ENCODE measurements at regions not wholly inside any gene's neighbourhood (a gene's known extent, or its start where the extent isn't known, plus 50 kb on each side); places are given as distances from the start of the nearest gene placed in this dataset.
A peak's percentile ranks its signal among the peaks of the same experiment; 100 is the strongest.

GRCh38 chr10:52465202-52465601 is 151.1 kb downstream of the DKK1 start:
- Histone ChIP-seq H3K4me3 (no peak overlapping the region), H3K27me3 (ENCODE audit: control insufficient read depth in 3 of 3, insufficient read depth in 3 of 3, low read length in 2 of 3) (no peaks in the 10 kb centered on the region), H3K27ac (ENCODE audit: low read depth in 1 of 2, low read length in 1 of 2) (no peak overlapping the region), H3K4me1 (ENCODE audit: control insufficient read depth in 5 of 5, insufficient read depth in 5 of 5, low read length in 5 of 5) (no peaks in the 10 kb centered on the region), H3K9ac (ENCODE audit: insufficient read depth in 1 of 2, low read length in 2 of 2) (no peak overlapping the region), H3K36me3 (ENCODE audit: control insufficient read depth in 4 of 4, insufficient read depth in 4 of 4, low read length in 4 of 4) (no peaks in the 10 kb centered on the region), H3K9me3 (ENCODE audit: control insufficient read depth in 4 of 4, insufficient read depth in 3 of 4, low read length in 3 of 4) (no peaks in the 10 kb centered on the region)
- ATAC-seq (ENCODE audit: insufficient read depth, low FRiP score), result no peak
- WGBS, 2 donors, result 62 to 77% methylated on average over 3 of the region's 3 CpGs
- no peak for TF ChIP-seq CTCF (IDR thresholded peaks at IDR 0.05; ENCODE audit: control extremely low read depth, extremely low read depth)
- DNase-seq, result no peak

GRCh38 chr10:52466464-52466863 is 152.4 kb downstream of the DKK1 start:
- no peaks in the 10 kb centered on the region for H3K9me3 ChIP-seq (ENCODE audit: control insufficient read depth in 4 of 4, insufficient read depth in 3 of 4, low read length in 3 of 4)
- no peak overlapping the region for H3K4me3 ChIP-seq
- ATAC-seq (ENCODE audit: insufficient read depth, low FRiP score), result no peak
- DNase-seq, result peak in 1 of 3 donors; percentile 18
- TF ChIP-seq CTCF (IDR thresholded peaks at IDR 0.05; ENCODE audit: control extremely low read depth, extremely low read depth), result no peak
- no peaks in the 10 kb centered on the region for H3K27me3 ChIP-seq (ENCODE audit: control insufficient read depth in 3 of 3, insufficient read depth in 3 of 3, low read length in 2 of 3)
- H3K4me1 ChIP-seq (ENCODE audit: control insufficient read depth in 5 of 5, insufficient read depth in 5 of 5, low read length in 5 of 5), result no peaks in the 10 kb centered on the region
- no peak overlapping the region for H3K27ac ChIP-seq (ENCODE audit: low read depth in 1 of 2, low read length in 1 of 2)
- H3K9ac ChIP-seq (ENCODE audit: insufficient read depth in 1 of 2, low read length in 2 of 2), result no peak overlapping the region
- H3K36me3 ChIP-seq (ENCODE audit: control insufficient read depth in 4 of 4, insufficient read depth in 4 of 4, low read length in 4 of 4), result no peaks in the 10 kb centered on the region
- WGBS, 2 donors, result 43 to 50% methylated on average over 5 of the region's 5 CpGs

GRCh38 chr10:52469970-52470705 is 156.1 kb downstream of the DKK1 start:
- DNase-seq (no peak), ATAC-seq (ENCODE audit: insufficient read depth, low FRiP score) (no peak)
- H3K9me3 ChIP-seq (ENCODE audit: control insufficient read depth in 4 of 4, insufficient read depth in 3 of 4, low read length in 3 of 4), result no peaks in the 10 kb centered on the region
- WGBS, 2 donors, result 73 to 90% methylated on average over 1 of the region's 1 CpG
- H3K27ac ChIP-seq (ENCODE audit: low read depth in 1 of 2, low read length in 1 of 2), result no peak overlapping the region
- no peaks in the 10 kb centered on the region for H3K27me3 ChIP-seq (ENCODE audit: control insufficient read depth in 3 of 3, insufficient read depth in 3 of 3, low read length in 2 of 3)
- H3K4me1 ChIP-seq (ENCODE audit: control insufficient read depth in 5 of 5, insufficient read depth in 5 of 5, low read length in 5 of 5), result no peaks in the 10 kb centered on the region
- no peaks in the 10 kb centered on the region for H3K36me3 ChIP-seq (ENCODE audit: control insufficient read depth in 4 of 4, insufficient read depth in 4 of 4, low read length in 4 of 4)
- H3K9ac ChIP-seq (ENCODE audit: insufficient read depth in 1 of 2, low read length in 2 of 2), result no peak overlapping the region
- no peak overlapping the region for H3K4me3 ChIP-seq
- no peak for TF ChIP-seq CTCF (IDR thresholded peaks at IDR 0.05; ENCODE audit: control extremely low read depth, extremely low read depth)

Data from lung (tissue), 11 donors.